Osteoblast (primary cell): ENCODE measurements at regions not wholly inside any gene's neighbourhood (a gene's known extent, or its start where the extent isn't known, plus 50 kb on each side); places are given as distances from the start of the nearest gene placed in this dataset.

Experiments used
- DNase-seq: peaks from one replicate; pipeline ENCODE4 v3.0.0; 2011; ENCODE audit warnings: low spot score, mixed read lengths; ENCODE audit not compliant: insufficient read length; ENCODE audit errors: missing footprints
- H2AFZ ChIP-seq: 2 replicates; pipeline ENCODE4 v1.6.0; 2011; ENCODE audit warnings: mild to moderate bottlenecking, low read length
- H3K27ac ChIP-seq: 2 replicates; pipeline ENCODE4 v1.5.1; 2011; ENCODE audit warnings: mild to moderate bottlenecking, low read depth, low read length, moderate library complexity
- H3K27me3 ChIP-seq: 2 replicates; pipeline ENCODE4 v1.6.0; 2012; ENCODE audit warnings: mild to moderate bottlenecking, control low read depth, inconsistent platforms, low read length, moderate library complexity; ENCODE audit not compliant: insufficient read depth
- H3K36me3 ChIP-seq: 2 replicates; pipeline ENCODE4 v1.5.1; 2011; ENCODE audit warnings: mild to moderate bottlenecking, low read length, control low read depth, moderate library complexity; ENCODE audit not compliant: insufficient read depth
- H3K4me1 ChIP-seq: 2 replicates; pipeline ENCODE4 v1.5.1; 2011; ENCODE audit warnings: mild to moderate bottlenecking, low read length, control low read depth, moderate library complexity; ENCODE audit not compliant: insufficient read depth
- H3K4me2 ChIP-seq: 2 replicates; pipeline ENCODE4 v1.6.0; 2011; ENCODE audit warnings: mild to moderate bottlenecking, low read length; ENCODE audit not compliant: insufficient read depth
- H3K4me3 ChIP-seq: fragments of 200-600 bp; sonication (generic); 3 replicates; pipeline ENCODE4 v1.5.1; 2012; ENCODE audit warnings: mild to moderate bottlenecking, low read length, inconsistent platforms; ENCODE audit not compliant: insufficient read depth
- H3K79me2 ChIP-seq: 2 replicates; pipeline ENCODE4 v1.6.0; 2012; ENCODE audit warnings: mild to moderate bottlenecking, low read length, control low read depth, inconsistent platforms; ENCODE audit not compliant: insufficient read depth
- H3K9me3 ChIP-seq: 2 replicates; pipeline ENCODE4 v1.5.1; 2011; ENCODE audit warnings: low read depth, low read length, control low read depth
- H4K20me1 ChIP-seq: 2 replicates; pipeline ENCODE4 v1.6.0; 2012; ENCODE audit warnings: mild to moderate bottlenecking, low read length, control low read depth; ENCODE audit not compliant: insufficient read depth
- CTCF ChIP-seq: IDR thresholded peaks from 2 replicates; pipeline ENCODE4 v1.5.1; 2011; ENCODE audit warnings: mild to moderate bottlenecking, low read depth, low read length, moderate library complexity; ENCODE audit errors: extremely low read depth

DNA sequence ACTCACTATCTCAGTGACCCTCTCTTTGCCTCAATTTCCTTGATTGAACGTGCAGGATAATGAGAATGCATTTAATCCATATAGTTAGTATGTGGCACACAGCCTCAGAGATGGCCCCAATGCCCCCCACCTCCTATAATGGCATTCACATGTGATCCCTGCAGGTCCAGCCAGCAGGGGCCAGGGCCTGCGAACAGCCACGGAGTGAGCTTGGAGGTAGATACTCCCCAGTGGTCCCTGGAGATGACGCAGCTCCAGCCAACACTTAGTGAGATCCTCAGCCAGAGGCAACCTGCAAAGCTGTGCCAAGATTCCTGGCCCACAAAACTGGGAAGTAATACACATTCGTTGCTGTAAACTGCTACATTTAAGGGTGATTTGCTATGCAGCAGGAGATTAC is 184.9 kb upstream of the NSMCE3 start:
- Histone ChIP-seq H3K36me3 (no peaks in the 10 kb centered on the region), H3K4me2 (no peak overlapping the region), H3K4me3 (no peak overlapping the region), H3K27me3 (no peaks in the 10 kb centered on the region), H3K4me1 (no peaks in the 10 kb centered on the region), H3K27ac (no peak overlapping the region), H3K9me3 (no peaks in the 10 kb centered on the region), H3K79me2 (no peaks in the 10 kb centered on the region), H2AFZ (no peak overlapping the region), H4K20me1 (no peaks in the 10 kb centered on the region)
- DNase-seq = no peak
- no peak for TF ChIP-seq CTCF

DNA sequence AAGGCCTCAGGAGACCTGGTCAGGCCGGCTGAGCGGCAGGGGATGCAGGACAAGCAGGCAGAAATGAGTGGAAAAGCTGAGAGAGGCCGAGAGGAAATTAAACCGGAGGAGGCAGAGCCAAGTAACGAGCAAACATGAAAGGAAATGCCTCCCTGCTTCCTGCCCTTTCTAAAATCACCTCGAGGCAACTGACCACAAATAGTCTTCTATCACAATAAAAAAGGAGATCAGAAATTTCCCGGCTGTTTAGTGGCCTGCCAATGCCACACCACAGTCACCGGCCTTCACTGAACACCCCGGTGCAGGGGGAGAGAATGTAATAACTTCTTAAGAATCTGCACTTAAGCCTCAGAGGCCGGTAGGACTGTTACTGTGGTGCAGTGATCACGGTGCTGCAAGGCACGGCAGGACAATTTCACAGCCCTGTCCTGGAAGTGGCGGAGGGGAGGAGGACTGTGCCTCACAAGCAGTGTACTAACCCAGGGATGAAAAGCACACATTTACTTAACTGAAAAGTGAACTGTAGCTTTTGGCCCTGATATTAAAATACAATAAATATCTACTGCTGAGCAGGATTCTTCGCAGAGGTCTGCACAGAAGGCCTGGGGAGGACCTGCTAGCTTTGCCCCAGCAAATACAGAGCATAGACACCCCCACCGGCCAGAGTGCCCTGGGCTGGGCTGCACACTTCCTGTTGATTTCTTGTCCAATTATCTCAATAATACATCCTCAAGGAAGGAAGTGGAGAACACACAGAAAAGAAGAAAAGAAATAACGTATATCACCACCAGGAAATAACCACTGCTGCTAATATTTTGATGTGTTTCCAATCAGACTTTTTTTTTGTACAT is 183.5 kb upstream of the NSMCE3 start:
- no peaks in the 10 kb centered on the region for H3K36me3 ChIP-seq
- H2AFZ ChIP-seq = no peak overlapping the region
- H3K79me2 ChIP-seq = no peaks in the 10 kb centered on the region
- H3K4me3 ChIP-seq = no peak overlapping the region
- H3K4me2 ChIP-seq = no peak overlapping the region
- no peaks in the 10 kb centered on the region for H3K4me1 ChIP-seq
- no peaks in the 10 kb centered on the region for H3K27me3 ChIP-seq
- no peak for TF ChIP-seq CTCF
- H3K27ac ChIP-seq = no peak overlapping the region
- no peaks in the 10 kb centered on the region for H3K9me3 ChIP-seq
- H4K20me1 ChIP-seq = no peaks in the 10 kb centered on the region
- DNase-seq = no peak

DNA sequence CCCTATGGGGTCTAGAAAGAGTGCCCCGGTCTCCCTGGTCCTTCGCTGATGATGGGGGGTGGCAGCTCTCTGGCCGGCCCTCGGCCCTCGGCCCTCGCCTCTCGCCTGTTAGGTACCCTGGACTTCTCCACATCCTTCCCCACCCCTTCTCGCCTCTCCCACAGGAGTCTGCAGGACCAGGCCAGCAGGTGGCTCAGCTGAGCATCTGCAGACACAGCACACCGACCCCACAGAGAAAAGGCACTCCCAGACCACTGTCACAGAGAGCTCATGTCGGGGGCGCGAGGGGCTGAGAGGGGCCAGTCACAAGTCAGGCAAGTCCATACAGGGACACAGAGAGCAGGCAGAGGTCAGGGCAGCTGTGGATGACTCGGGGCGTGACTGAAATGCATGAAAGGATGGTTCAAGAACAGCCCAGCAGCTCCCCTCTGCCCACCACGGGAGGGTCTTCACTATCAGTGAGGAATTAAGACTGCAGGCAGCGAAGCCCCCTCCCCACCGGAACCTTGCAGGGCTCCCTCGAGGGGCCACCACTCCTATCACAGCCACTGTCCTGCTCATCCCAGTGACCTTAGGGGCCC is 181.7 kb upstream of the NSMCE3 start:
- H2AFZ ChIP-seq = no peak overlapping the region
- no peak for TF ChIP-seq CTCF
- H3K4me2 ChIP-seq = no peak overlapping the region
- H4K20me1 ChIP-seq = no peaks in the 10 kb centered on the region
- H3K27me3 ChIP-seq = no peaks in the 10 kb centered on the region
- no peaks in the 10 kb centered on the region for H3K79me2 ChIP-seq
- no peak for DNase-seq
- H3K36me3 ChIP-seq = no peaks in the 10 kb centered on the region
- no peak overlapping the region for H3K4me3 ChIP-seq
- no peaks in the 10 kb centered on the region for H3K9me3 ChIP-seq
- no peak overlapping the region for H3K27ac ChIP-seq
- H3K4me1 ChIP-seq = no peaks in the 10 kb centered on the region

DNA sequence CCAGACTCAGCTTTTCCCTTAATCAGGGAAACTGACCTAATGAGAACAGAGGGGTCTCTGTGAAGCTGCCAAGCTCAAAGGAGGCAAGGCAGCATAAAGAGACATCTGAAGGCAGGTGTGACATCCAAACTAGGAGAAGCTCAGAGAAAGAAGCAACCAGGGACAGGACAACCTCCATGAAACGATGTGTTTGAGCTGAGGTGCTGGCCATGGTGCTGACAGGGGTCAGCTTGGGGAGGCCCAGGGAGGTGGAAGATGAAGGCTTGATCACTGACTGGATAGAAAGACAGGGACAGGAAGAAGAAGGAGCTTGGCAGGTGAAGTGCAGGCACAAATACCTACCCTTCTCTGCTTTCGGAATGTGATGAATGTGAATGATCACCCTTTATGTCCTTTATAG is 179.5 kb upstream of the NSMCE3 start:
- Histone ChIP-seq H3K9me3 (no peaks in the 10 kb centered on the region), H4K20me1 (no peaks in the 10 kb centered on the region), H3K4me1 (no peaks in the 10 kb centered on the region), H3K27ac (no peak overlapping the region), H3K27me3 (no peaks in the 10 kb centered on the region), H2AFZ (no peak overlapping the region), H3K79me2 (no peaks in the 10 kb centered on the region), H3K4me3 (no peak overlapping the region), H3K36me3 (no peaks in the 10 kb centered on the region), H3K4me2 (no peak overlapping the region)
- no peak for DNase-seq
- TF ChIP-seq CTCF = no peak
